NCI-H146 treated with DMSO at 0.1 percent for 48 hours (cell line): ENCODE measurements at regions not wholly inside any gene's neighbourhood (a gene's known extent, or its start where the extent isn't known, plus 50 kb on each side); places are given as distances from the start of the nearest gene placed in this dataset.

Source experiments
- DNase-seq: peaks from one replicate; lab custom pipeline; 2025; ENCODE audit not compliant: unreplicated experiment; lab: John Stamatoyannopoulos, UW

- no peak for DNase-seq
Measured at GRCh38 chr22:49608660-49609059, 219.0 kb downstream of the BRD1 start.

- no peak for DNase-seq
Measured at GRCh38 chr22:49608228-49608627, 219.4 kb downstream of the BRD1 start.

GRCh38 chr22:49607821-49608220, 219.9 kb downstream of the BRD1 start:
- no peak for DNase-seq

GRCh38 chr22:49606562-49607290, 220.9 kb downstream of the BRD1 start:
- DNase-seq = no peak

- DNase-seq = no peak
Measured at GRCh38 chr22:49604732-49605302, 222.9 kb downstream of the BRD1 start.

GRCh38 chr22:49603016-49603415, 224.7 kb downstream of the BRD1 start:
- DNase-seq = no peak

GRCh38 chr22:49602481-49602880, 225.2 kb downstream of the BRD1 start:
- DNase-seq = no peak

DNA sequence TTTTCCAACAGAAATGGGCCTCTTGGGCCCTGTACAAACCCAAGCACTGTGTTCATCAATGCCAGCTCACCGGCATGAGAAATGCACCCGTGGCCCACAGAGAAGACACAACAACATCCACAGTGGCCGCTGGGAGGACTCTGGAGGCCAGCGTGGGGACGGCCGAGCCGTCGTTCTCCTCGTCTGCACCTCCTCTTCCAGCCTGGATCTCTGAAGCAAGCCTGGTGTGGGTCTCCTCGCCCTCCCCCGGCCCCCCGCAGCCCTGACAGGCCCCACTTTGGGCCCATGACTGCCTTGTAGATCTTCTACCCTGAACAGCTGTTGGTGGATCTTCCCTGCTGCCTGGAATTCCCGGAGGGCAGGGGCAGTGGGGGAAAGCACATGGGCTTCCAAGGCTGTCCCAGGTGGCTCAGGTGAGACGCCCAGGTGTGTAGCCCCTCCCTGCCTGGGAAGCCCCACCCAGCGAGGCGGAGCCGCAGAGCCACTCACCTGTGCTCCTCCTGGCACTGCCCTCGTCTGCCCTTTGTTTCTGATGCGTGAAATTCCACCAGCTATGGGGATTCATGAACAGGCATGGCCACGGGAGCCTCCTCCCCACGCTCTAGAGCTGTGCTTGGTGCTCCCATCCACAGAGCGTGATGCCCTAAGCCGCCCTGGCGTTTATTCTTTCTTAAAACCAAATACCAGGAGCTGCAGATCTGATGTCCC, 225.9 kb downstream of the BRD1 start:
- no peak for DNase-seq

- no peak for DNase-seq
Measured at GRCh38 chr22:49600891-49601431, 226.7 kb downstream of the BRD1 start.

- no peak for DNase-seq
Measured at GRCh38 chr22:49600468-49600867, 227.2 kb downstream of the BRD1 start.

DNA sequence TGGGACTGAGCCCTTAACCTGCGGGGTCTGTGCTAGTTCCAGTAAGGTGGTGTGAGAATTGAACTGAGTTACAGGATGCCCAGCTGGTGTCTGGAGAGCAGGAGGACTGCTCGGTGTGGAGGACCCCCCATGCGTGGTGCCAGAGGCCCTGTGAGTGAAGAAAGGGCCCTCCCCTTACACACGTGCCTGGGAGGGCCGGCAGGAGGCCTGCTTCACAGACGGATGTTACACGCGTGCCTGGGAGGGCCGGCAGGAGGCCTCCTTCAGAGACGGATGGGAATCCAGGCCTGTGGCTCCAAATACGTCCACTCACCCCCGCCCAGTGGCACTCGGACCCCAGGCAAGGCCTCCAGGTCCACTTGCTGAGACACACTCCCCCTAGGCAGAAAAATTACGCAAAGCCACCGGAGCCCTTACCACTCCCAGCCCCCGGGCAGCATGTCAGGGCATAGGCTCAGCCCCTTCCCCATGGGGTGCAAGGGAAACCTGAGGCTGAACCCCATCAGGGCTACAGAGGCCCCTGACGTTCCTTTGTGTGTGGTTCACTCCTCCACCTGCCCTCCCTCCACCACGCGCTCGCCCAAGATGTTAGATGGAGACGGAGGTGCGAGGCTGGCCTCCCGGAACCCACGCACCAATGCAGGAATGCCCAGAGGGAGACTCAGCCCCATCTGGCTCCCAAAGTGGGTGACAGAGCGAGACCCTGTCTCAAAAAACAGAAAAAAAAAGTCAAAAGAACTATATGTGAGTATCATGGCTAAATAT, 227.8 kb downstream of the BRD1 start:
- DNase-seq = no peak

DNA sequence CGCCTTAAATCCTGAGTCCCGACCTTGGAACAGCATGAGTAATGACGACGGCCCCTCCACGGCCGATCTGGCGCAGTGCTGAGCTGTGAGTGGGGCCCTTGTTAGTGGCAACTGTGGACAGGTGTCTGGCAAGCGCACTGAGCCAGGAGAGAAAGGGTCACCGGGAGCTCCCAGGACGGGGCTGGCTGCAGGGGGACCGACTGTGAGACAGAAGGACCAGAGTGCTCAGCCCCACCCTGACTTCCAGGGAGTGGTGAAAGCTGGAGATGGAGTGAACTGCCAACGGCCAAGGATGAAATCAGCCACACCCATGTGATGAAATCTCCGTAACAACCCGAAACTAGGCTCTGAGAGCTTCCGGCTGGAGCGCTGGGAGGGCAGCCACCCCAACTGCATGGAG, 228.6 kb downstream of the BRD1 start:
- DNase-seq = no peak

DNA sequence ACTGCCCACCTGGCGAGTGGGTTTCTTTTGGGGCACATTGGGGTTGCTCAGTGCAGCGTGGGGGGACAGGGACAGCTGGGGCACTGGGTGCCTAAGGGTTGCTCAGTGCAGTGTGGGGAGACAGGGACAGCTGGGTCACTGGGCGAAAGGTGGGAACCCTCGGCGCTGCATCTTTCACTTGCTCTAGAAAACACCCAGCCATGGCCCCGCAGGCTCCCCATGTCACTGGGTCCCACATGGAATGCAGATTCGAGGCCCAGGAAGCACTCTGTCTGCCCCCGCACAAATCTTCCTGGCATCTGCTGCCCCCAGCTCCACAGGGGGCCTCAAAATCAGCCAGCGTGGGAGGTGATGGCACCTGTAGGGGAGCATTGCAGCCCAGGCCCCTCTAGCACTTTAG, 229.3 kb downstream of the BRD1 start:
- no peak for DNase-seq

DNA sequence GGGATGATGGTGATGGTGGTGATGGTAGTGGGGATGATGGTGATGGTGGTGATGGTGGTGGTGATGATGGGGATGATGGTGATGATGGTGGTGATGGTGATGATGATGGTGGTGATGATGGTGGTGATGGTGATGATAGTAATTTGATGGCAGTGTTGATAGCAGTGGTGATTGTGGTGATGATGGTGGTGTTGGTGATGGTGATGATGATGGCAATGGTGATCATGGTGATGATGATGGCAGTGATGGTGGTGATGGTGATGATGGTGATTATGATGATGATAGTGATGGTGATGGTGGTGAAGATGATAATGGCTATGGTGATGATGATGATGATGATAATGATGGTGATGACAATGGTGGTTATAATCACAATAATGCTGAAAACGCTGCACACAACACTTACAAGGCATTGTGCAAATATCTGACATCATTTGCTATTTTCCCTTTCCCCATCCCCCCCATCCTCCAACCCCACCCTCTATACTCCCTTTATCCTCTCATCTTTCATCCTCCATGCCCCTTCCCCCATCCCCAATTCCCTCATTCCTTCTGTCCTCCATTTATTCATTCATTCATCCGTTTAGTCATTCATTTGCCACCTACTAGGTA, 230.1 kb downstream of the BRD1 start:
- no peak for DNase-seq

- DNase-seq = no peak
Measured at GRCh38 chr22:49595465-49596078, 232.1 kb downstream of the BRD1 start.

DNA sequence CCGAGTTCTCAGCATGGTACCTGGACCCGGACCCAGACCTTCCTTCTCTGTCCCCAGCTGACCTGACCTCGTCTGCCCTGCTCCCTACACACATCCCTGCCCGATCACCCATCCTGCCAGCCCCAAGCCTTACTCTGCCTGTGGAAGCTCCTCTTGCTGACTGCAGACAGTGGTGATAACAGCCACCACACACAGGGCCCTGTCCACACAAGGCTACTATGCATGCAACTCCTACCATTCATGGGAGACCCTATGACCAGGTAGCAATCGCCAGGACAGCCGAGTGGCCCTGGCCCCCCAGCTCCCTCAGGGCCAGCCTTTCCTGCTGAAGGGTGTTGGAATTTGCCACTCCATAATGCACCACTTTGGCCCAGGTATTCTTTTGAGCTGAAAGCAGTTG, 233.6 kb downstream of the BRD1 start:
- DNase-seq = no peak

DNA sequence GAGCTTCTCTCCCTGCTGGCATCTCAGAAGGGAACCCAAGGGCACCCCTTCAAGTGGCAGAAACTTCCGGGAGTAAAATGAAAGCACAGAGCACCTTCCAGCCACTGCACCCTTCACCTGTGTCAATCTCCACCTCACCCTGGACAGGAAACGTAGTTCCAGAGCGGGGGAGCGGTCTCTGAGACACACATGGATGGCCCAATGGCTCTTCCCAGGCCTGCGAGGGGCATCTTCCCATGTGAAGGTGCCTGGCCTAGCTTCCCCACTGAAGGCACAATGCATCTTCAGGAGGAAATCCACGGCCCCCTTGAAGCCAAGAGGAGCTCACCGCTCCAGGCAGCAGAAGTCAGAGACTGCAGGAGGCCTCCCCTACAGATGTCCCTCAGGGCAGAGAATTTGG, 234.2 kb downstream of the BRD1 start:
- DNase-seq = no peak

DNA sequence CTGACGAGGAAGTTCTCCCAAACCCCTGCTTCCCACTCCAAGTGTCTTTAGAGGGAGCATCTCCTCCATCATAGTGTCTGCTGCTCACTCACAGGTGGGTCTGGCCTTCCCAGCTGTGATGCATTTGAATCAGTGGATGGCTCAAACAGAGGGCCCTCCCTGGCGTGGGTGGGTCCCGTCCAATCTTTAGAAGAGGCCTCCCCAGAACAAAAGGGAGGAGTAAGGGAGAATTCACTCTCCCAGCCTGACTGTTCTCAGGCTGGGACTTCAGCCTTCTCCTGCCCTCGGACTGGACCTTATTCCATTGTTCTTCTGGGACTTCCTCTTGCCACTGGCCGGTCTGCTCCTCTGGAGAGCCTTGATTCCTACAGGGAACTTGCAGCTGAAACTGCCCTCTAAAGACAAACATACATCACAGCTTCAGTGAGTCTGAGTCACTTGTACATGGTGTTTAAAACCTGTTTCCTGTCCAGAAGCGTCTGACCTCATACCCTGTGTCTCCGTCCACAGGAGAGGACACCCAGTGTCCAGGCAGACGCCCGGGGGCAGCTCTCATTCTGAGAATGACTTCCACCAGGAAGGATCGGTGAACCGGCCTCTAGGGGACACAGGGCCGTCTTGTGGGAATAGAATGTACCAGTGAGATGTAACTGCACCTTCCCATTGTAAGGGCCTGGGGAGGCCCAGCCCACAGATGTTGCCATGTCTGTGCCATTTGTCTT, 234.7 kb downstream of the BRD1 start:
- DNase-seq = no peak

GRCh38 chr22:49590851-49591445, 236.7 kb downstream of the BRD1 start:
- DNase-seq = no peak
